GM08714 (cell line): ENCODE measurements at regions not wholly inside any gene's neighbourhood (a gene's known extent, or its start where the extent isn't known, plus 50 kb on each side); places are given as distances from the start of the nearest gene placed in this dataset.
"Not testable (repeated sequence)": the region's sequence is repeated elsewhere in the genome, so short reads cannot be mapped to it uniquely, and the experiment has no call there.

ENCODE experiments used
- H3K4me3 ChIP-seq: fragments of 200-500 bp; sonication (Bioruptor generic); 2 replicates; pipeline ENCODE4 v1.5.1; 2014; ENCODE audit warnings: mild to moderate bottlenecking, low read length, inconsistent platforms
- ZNF274 ChIP-seq: IDR thresholded peaks from 2 replicates; pipeline ENCODE4 v1.6.1; 2012; ENCODE audit warnings: mild to moderate bottlenecking, low read depth, low read length

DNA sequence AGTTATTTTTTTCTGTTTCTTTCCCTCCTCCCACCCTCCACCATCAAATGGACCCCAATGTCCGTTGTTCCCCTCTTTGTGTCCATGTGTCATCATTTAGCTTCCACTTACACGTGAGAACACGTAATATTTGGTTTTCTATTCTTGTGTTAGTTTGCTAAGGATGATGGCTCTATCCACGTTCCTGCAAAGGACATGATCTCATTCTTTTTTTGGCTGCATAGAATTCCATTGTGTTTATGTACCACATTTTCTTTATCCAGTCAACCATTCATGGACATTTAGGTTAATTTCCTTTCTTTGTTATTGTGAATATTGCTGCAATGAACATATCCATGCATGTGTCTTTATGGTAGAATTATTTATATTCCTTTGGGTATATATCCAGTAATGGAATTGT lies 91.3 kb upstream of the TNP1 start:
- H3K4me3 ChIP-seq: no peak overlapping the region
- no peak for TF ChIP-seq ZNF274

DNA sequence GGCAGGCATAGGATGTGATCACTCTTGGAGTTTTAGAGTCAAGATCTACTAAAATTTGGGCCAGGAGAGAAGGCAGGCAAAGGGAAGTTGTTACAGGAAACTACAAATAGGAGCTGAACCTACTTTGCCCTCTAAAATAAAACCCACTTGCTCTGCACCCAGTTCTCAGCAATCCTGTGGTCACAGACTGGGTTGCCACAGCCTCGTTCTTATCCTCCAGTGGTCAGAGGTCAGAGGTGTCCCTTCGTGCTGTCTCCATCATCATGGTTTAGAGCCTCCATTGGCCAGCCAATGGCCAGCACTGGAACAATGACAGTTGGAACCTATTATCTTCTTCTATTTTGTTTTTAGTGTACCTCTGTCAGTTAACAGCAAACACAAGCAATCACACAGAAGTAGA lies 90.7 kb upstream of the TNP1 start:
- H3K4me3 ChIP-seq: no peak overlapping the region
- no peak for TF ChIP-seq ZNF274

DNA sequence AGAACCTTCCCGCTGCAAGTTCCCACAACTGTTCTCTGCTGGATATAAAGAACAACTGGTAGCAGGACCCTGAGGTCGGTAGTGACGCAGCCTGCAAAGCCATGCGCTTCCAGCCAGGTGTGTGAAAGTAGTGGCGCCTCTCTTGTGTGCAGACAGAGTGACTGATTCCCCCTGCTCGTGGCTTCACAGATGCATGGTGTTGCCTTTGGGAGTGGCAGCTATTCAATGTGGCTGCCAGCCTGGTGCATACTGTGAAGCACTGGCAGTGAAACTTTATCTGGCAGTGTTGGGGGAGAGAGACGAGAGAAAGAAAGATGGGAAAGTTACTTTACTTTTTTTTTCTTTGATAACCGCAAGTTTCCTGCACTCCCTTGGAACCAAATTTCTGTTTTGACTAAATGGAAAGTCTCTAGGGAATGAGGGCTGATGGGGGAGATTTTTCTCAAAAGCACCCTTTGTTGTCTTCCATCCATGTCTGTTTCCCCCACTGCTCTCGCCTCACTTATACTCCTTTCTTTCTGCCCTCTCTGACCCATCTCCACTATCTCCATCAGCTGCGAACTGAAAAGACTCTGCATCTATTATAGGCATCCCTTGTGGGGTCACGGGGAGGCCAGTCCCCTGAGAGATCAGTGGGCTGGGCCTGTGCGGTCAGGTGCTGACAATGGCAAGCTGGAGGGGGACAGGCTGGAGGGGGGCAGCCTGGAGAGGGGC lies 90.0 kb upstream of the TNP1 start:
- TF ChIP-seq ZNF274: no peak

DNA sequence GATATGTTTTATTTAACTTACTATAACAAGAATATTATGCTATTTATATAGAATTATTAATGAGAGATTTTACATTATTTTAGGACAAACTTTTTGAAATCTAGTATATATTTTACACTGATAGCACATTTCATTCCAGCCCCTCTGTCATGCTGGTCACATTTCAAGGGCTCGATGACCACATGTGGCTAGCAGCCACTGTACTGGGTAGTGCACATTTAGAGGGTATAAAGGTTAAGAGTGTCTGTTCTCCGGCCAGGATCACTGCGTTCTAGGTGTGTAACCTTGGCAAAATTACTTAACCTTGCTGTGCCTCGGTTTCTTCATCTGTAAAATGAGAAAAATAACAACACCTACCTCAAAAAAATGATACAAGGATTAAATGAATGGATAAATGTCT lies 87.2 kb upstream of the TNP1 start:
- TF ChIP-seq ZNF274: no peak
- H3K4me3 ChIP-seq: no peak overlapping the region

More for the DNA sequence above, 90.0 kb upstream of the TNP1 start:
- no peak overlapping the region for H3K4me3 ChIP-seq

DNA sequence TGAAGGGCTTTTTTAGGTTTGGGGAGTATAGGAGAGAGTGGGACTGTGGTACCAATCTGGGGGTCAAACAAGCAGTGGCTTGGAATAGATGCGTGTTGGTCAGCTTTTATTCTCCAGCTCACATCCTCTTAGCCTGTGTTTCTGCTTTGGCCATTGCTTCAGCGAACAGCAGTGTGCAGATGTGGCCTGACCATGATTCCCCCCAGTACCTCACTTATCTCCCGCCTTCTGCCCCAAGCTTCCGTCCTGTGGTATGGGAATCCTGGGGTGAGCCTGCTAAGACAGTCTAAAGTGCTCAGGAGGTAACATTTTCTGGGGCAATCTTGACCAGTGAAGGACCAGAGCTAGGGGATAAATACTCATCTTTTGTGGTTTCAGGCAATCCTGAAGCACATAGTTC lies 84.9 kb upstream of the TNP1 start:
- TF ChIP-seq ZNF274: no peak
- no peak overlapping the region for H3K4me3 ChIP-seq

DNA sequence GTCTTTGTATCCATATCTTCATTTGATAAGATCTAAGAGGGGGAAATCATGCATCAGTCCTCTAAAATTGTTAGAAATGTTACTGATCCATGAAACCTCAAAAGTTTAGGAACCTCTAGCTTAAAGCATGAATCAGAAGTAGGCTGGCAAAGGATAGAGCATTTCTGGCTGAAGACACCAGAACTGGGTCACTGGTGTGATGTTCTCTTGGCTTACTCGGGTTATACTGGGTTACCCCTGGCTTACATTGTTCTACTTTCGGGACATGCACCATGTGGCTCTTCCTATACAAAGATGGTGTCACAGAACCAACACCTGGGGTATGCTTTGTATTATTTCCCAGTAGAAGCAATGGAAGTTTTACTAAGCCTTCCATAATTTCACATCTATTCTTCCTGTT lies 83.2 kb upstream of the TNP1 start:
- TF ChIP-seq ZNF274: no peak
- no peak overlapping the region for H3K4me3 ChIP-seq

DNA sequence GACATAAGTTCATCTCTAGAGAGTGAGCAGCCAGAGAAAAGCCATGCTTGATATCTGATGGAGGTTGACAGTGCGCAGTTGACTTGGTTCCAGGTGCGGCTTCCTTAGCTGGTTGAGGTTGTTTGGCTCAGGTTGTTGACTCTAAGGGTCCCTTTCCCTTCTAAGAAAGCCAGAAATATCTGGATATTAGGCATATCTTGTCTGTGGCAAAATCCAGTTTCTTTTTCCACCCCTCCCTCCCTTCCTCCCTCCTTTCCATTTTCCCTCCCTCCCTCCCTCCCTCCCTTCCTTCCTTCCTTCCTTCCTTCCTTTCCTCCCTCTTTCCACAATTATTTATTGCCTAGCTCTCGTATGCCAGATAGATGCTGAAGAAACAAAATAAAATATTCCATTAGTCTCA lies 82.6 kb upstream of the TNP1 start:
- no peak for TF ChIP-seq ZNF274
- H3K4me3 ChIP-seq: no peak overlapping the region

DNA sequence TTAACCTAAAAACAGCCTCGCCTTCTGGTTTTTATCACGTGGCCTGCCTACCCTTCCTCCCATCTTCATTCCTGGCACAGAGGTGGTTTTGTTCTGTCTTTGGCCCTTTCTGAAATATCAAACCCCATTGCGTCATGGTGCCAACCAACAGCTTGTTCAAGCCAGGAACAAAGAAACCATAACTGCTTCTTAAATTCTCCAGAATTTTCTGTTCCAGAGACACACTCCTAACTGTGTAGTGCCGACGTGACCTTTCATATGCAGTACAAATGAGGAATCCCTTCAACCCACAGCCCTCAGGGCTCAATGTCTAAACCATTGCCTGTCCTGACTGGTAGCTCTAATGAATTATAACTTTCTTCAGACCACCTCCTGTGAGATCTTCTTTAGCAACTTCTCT lies 82.2 kb upstream of the TNP1 start:
- no peak for TF ChIP-seq ZNF274
- no peak overlapping the region for H3K4me3 ChIP-seq

DNA sequence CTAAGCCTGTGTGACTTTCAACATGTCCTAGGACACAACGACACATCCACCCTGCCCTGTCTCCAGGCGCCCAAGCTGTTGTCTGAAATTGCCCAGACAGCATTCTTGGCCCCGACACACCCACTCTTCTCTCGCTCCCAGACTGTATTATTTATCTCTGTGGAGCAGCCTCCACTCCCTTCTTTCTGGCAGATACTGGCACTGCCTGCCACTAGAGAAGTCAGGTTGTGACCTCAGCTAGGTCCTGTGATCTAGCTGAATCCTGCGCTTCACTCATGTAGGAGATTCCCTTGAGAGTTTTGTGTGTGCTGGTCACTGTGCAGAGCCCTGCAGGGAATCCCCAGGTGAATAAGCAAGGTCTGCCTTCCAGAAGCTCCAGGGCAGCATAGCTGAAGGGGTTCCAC lies 77.1 kb upstream of the TNP1 start:
- TF ChIP-seq ZNF274: no peak
- no peak overlapping the region for H3K4me3 ChIP-seq

DNA sequence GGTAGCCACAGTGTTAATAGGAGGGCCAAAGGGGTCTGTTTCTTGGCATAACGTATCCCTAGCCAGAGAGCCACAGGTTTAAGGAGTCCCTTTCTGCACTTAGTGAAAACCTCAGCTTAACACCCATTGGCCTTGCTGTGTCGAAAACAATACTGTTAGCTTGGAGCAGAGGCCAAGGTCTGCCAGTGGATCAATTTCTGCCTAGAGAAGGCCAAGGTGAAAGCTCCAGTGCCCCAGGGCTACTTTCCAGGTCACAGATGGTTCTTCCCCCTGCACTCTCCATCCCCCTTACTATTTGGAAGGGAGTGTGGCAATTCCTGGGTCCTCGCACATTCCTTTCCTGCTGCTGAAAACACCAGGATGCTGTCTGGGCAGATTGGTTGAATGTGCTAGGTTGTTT lies 74.8 kb upstream of the TNP1 start:
- TF ChIP-seq ZNF274: no peak
- no peak overlapping the region for H3K4me3 ChIP-seq

DNA sequence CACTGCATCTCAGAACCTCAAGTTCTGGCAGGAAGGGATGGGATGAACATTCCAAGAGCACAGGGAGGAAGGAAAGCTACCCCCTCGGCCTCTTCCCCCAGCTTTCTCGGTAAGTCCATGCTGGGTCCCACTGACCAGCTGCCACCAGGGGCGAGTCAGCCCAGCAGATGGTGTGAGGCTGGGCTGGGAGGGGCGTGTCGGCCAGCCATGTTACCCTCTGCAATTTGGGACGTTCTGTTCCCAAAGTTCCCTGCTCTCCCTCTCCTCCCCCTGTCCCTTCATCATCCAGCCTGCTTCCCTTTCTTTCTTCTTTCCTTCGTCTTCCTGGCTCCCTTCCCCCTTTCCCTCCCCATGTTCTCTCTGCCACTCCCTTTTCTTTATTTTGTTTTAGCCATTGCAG lies 74.3 kb upstream of the TNP1 start:
- no peak for TF ChIP-seq ZNF274
- H3K4me3 ChIP-seq: no peak overlapping the region

DNA sequence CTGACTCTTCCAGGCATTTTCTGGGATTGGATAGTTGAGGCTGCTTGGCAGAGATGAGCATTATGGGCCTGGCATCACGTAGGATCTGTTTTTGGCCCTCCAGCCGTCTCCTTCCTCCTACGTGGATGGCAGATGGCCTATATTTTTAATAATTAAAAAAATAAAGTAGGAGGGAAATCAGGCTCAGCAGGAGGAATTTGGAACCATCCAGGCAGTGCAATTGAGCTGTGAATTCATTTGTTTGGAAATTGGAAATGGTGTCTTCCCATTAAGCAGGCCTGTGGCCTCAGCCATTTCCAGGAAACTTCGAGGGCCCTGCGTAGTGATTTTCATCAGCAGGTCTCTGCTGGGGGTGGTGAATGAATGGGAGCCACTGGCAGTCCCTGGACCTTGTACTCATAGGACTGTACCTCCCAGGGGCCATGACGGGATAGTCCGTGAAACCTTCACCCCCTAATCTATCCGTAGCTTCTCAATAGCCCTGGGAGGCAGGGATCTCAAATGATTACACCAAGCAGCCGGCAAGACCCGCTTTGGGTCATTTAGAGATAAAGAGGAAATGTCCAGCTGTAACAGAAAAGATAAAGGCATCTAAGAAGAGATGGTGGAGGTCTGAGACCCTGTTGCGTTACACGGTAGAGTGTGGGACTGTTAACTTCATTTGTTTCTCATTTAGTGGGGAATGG lies 73.1 kb upstream of the TNP1 start:
- H3K4me3 ChIP-seq: no peak overlapping the region

DNA sequence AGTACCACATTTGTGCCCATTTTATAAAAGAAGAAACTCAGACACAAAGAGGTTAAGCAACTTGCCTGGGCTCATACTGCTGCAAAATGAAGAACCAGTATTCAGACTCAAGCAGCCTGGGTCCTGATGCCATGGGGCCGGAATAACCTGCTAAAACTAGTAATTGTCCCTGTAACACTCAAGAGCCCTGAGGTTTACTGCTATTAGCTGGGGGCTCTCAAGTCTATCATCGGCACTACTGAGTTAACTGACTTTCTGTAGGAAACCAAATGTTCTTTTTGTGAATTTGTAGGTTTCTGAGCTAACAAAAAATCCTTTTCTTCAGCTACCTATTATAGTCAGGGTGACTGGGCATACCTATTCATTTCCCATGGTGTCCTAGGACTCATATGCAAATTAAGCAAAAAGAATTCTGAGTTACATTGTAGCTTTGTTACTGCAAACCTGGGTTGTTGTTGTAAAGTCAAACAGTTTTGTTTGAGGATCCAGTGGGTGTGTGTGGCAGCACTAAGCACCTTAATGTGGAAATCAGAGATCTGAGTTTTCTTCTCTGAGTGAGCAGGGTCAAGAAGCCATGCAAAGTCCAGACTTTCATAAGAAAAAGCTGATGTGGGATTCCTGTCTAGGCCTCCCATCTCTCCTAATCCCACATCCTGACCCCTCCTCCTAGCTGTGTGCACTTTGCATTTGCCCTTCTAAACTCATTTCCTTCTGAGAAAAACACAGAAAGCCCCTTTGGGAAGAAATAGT lies 72.4 kb upstream of the TNP1 start:
- no peak for TF ChIP-seq ZNF274
- no peak overlapping the region for H3K4me3 ChIP-seq

More for the DNA sequence above, 73.1 kb upstream of the TNP1 start:
- TF ChIP-seq ZNF274: no peak

DNA sequence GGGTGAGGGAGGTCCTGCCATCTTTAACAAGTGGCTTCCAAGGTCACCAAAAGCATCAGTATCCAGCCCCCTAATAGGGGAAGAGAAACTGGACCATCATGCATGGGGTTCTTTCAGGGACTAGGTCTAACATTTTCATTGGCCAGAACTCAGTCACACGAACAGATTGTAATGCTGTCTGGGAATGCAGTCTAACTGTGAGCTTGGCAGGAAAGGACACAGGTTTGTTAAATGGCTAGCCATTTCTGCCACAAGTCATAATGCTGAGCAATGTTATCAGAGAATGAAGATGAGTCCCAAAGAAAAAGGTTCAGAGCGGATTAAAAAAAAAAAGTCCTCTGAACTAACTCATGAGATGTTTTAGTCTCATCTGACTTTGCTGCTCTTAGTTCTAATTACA lies 70.9 kb upstream of the TNP1 start:
- no peak for TF ChIP-seq ZNF274

DNA sequence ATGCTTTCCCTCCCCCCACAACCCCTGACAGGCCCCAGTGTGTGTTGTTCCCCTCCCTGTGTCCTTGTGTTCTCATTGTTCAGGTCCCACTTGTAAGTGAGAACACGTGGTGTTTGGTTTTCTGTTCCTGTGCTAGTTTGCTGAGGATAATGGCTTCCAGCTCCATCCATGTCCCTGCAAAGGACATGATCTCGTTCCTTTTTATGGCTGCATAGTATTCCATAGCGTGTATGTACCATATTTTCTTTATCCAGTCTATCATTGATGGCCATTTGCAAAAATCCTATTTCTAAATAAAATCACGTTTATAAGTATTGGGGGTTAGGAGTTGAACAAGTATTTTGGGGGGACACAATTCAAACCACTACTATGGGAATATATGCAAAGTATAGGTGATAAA lies 69.5 kb upstream of the TNP1 start:
- H3K4me3 ChIP-seq: not testable (repeated sequence)

More for the DNA sequence above, 70.9 kb upstream of the TNP1 start:
- no peak overlapping the region for H3K4me3 ChIP-seq
